ENCODE measurements at regions not wholly inside any gene's neighbourhood (a gene's known extent, or its start where the extent isn't known, plus 50 kb on each side); places are given as distances from the start of the nearest gene placed in this dataset.

DNA sequence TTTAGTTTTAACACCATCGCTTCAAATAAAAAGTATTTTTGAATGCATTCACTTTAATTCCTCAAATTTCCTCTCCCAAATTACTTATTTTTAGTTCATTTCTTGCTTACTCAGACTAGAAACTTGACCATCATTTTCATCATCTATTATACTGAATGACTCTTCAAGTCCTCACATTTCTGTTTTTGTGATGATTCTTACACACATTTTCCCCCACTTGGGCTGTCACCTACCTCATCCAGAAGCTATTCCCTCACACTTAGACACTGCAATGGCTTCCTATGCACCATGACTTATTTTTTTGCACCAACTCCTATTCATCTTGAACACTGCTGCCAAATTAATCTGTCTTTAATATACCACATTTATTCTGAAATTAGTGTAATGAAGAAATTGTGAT, 239.6 kb upstream of the DUSP10 start:
- H2BK15ac ChIP-seq (ENCODE audit: low read length), result no peak overlapping the region
- H4K8ac ChIP-seq (ENCODE audit: extremely low read depth, insufficient read depth, low read length), result no peak overlapping the region
- H3K79me2 ChIP-seq (ENCODE audit: control insufficient read depth in 1 of 2, insufficient read depth in 2 of 2, low read length in 2 of 2), result no peaks in the 10 kb centered on the region
- H3K36me3 ChIP-seq (ENCODE audit: control insufficient read depth in 2 of 4, insufficient read depth in 4 of 4, low read length in 3 of 4), result no peaks in the 10 kb centered on the region
- H3K18ac ChIP-seq (ENCODE audit: extremely low read depth, low read length), result no peak overlapping the region
- H3K23ac ChIP-seq (ENCODE audit: insufficient read length), result no peak overlapping the region
- H3K9me3 ChIP-seq (ENCODE audit: insufficient read depth in 2 of 2, low read depth in 1 of 2, low read length in 1 of 2), result no peaks in the 10 kb centered on the region
- H3K23me2 ChIP-seq (ENCODE audit: low read depth, low read length), result peaks cover 3% of the 10 kb centered on the region; the same call in 1 of the 2 replicates
- H4K20me1 ChIP-seq (replicated peaks in 1 of 2; ENCODE audit: control insufficient read depth in 1 of 2, insufficient read depth in 2 of 2, low read length in 2 of 2), result no peaks in the 10 kb centered on the region
- WGBS, 2 experiments (ENCODE audit: extremely low coverage in 1 of 2, insufficient coverage in 1 of 2, insufficient read length in 1 of 2, insufficient replicate concordance in 2 of 2, low coverage in 1 of 2, low lambda C conversion rate in 2 of 2, missing lambda C conversion rate in 1 of 2), result 100% methylated on average over 1 of the region's 1 CpG; no CpG with 5 or more reads in 1 of the 2 experiments
- POLR2A ChIA-PET (ENCODE audit: partially characterized antibody), result no interaction called here
- H2AK5ac ChIP-seq (ENCODE audit: low read depth, low read length), result no peak overlapping the region
- no peak overlapping the region for H3K4ac ChIP-seq (replicated peaks; ENCODE audit: insufficient read length, low read depth, low read length)
- H3K9ac ChIP-seq (replicated peaks in 1 of 4; ENCODE audit: extremely low read depth in 1 of 4, low read depth in 3 of 4, low read length in 3 of 4), result no peak overlapping the region
- H4K91ac ChIP-seq (replicated peaks; ENCODE audit: insufficient read length, low read length), result no peak overlapping the region
- H2BK5ac ChIP-seq (ENCODE audit: low read depth, low read length), result no peak overlapping the region
- no peak overlapping the region for H2AFZ ChIP-seq (ENCODE audit: low read length)
- no peak for FAIRE-seq
- H3K4me3 ChIP-seq (ENCODE audit: extremely low read depth in 1 of 4, insufficient read depth in 2 of 4, low read depth in 3 of 4, low read length in 4 of 4), result no peak overlapping the region
- no peaks in the 10 kb centered on the region for H3K27me3 ChIP-seq (replicated peaks in 1 of 4; ENCODE audit: control insufficient read depth in 3 of 4, extremely low read depth in 1 of 4, insufficient read depth in 3 of 4, low read length in 3 of 4)
- no peak overlapping the region for H3K27ac ChIP-seq (ENCODE audit: low read depth, low read length)
- H3K4me2 ChIP-seq (ENCODE audit: insufficient read depth in 1 of 2, low read depth in 2 of 2, low read length in 2 of 2), result no peak overlapping the region
- no peak overlapping the region for H3K14ac ChIP-seq (ENCODE audit: insufficient read length)
- H2BK120ac ChIP-seq (replicated peaks; ENCODE audit: low read depth, low read length), result no peak overlapping the region
- CTCF ChIA-PET (ENCODE audit: partially characterized antibody), result interaction anchor here (1.0 kb wide), 1 partner anchor 9 kb away, joined by 3 read pairs; no protein-coding TSS in a partner anchor
- no peak overlapping the region for H3K56ac ChIP-seq (replicated peaks; ENCODE audit: insufficient read length, low read depth, low read length)
- no peaks in the 10 kb centered on the region for H3K79me1 ChIP-seq (ENCODE audit: low read depth, low read length)
- no peak for DNase-seq (ENCODE audit: low read depth in 1 of 2, low spot score in 2 of 2)
- H2BK12ac ChIP-seq (ENCODE audit: low read depth, low read length), result no peak overlapping the region
- H4K5ac ChIP-seq (ENCODE audit: insufficient read length, low read depth, low read length), result no peak overlapping the region
- no peak overlapping the region for H2BK20ac ChIP-seq (ENCODE audit: low read length)
- H3K4me1 ChIP-seq (replicated peaks in 1 of 4; ENCODE audit: control insufficient read depth in 3 of 4, insufficient read depth in 4 of 4, low read length in 3 of 4), result peaks cover 0 to 4% (median 1%) of the 10 kb centered on the region in 4 experiments; a peak in 2 of 7 replicates
- TF ChIP-seq SIX5 (IDR thresholded peaks at IDR 0.05; ENCODE audit: low read depth, low read length) (no peak), KDM5A (IDR thresholded peaks at IDR 0.05; ENCODE audit: low read length) (no peak), KDM1A (IDR thresholded peaks at IDR 0.05; ENCODE audit: borderline replicate concordance, low read length) (no peak), NRF1 (IDR thresholded peaks at IDR 0.05; ENCODE audit: low read depth, low read length) (no peak), GTF2F1 (IDR thresholded peaks at IDR 0.05; ENCODE audit: borderline replicate concordance, low read depth, low read length) (no peak), NANOG (IDR thresholded peaks at IDR 0.05; ENCODE audit: insufficient read depth, low read depth, low read length, poor library complexity, severe bottlenecking) (no peak), EP300 (IDR thresholded peaks at IDR 0.05; ENCODE audit: borderline replicate concordance in 1 of 2, low read depth in 2 of 2, low read length in 2 of 2) (no peak)
- TF ChIP-seq, protein P1, sequence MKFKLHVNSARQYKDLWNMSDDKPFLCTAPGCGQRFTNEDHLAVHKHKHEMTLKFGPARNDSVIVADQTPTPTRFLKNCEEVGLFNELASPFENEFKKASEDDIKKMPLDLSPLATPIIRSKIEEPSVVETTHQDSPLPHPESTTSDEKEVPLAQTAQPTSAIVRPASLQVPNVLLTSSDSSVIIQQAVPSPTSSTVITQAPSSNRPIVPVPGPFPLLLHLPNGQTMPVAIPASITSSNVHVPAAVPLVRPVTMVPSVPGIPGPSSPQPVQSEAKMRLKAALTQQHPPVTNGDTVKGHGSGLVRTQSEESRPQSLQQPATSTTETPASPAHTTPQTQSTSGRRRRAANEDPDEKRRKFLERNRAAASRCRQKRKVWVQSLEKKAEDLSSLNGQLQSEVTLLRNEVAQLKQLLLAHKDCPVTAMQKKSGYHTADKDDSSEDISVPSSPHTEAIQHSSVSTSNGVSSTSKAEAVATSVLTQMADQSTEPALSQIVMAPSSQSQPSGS (IDR thresholded peaks at IDR 0.05; ENCODE audit: low read length), result no peak
- TF ChIP-seq, protein P2, sequence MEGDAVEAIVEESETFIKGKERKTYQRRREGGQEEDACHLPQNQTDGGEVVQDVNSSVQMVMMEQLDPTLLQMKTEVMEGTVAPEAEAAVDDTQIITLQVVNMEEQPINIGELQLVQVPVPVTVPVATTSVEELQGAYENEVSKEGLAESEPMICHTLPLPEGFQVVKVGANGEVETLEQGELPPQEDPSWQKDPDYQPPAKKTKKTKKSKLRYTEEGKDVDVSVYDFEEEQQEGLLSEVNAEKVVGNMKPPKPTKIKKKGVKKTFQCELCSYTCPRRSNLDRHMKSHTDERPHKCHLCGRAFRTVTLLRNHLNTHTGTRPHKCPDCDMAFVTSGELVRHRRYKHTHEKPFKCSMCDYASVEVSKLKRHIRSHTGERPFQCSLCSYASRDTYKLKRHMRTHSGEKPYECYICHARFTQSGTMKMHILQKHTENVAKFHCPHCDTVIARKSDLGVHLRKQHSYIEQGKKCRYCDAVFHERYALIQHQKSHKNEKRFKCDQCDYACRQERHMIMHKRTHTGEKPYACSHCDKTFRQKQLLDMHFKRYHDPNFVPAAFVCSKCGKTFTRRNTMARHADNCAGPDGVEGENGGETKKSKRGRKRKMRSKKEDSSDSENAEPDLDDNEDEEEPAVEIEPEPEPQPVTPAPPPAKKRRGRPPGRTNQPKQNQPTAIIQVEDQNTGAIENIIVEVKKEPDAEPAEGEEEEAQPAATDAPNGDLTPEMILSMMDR (IDR thresholded peaks at IDR 0.05; ENCODE audit: control extremely low read depth in 1 of 3, insufficient read depth in 1 of 3, low read depth in 1 of 3, low read length in 3 of 3), result no peak

Measured in H1 (cell line).